ENCODE measurements at regions not wholly inside any gene's neighbourhood (a gene's known extent, or its start where the extent isn't known, plus 50 kb on each side); places are given as distances from the start of the nearest gene placed in this dataset.

GRCh38 chr6:3509336-3509735 lies 52.5 kb upstream of the SLC22A23 start:
- TF ChIP-seq SUZ12 (IDR thresholded peaks at IDR 0.05), result no peak
- no peak for TF ChIP-seq FOXA1 (IDR thresholded peaks at IDR 0.05)
- TF ChIP-seq NFRKB (IDR thresholded peaks at IDR 0.05), result no peak
- TF ChIP-seq TARDBP (IDR thresholded peaks at IDR 0.05), result no peak
- no peak for TF ChIP-seq ZNF384 (IDR thresholded peaks at IDR 0.05)
- no peak for TF ChIP-seq LEF1 (IDR thresholded peaks at IDR 0.05; ENCODE audit: borderline replicate concordance)
- TF ChIP-seq FOXK2 (IDR thresholded peaks at IDR 0.05), result no peak
- TF ChIP-seq HDGF (IDR thresholded peaks at IDR 0.05; ENCODE audit: borderline replicate concordance), result no peak
- TF ChIP-seq ARNT (IDR thresholded peaks at IDR 0.05), result no peak
- no peak for TF ChIP-seq BHLHE40 (IDR thresholded peaks at IDR 0.05; ENCODE audit: borderline replicate concordance)
- no peak for TF ChIP-seq SP1 (IDR thresholded peaks at IDR 0.05)
- TF ChIP-seq FOXM1 (IDR thresholded peaks at IDR 0.05; ENCODE audit: borderline replicate concordance), result no peak
- no peak for TF ChIP-seq ELF4 (IDR thresholded peaks at IDR 0.05)
- TF ChIP-seq CTBP1 (IDR thresholded peaks at IDR 0.05; ENCODE audit: borderline replicate concordance), result no peak
- no peak for TF ChIP-seq L3MBTL2 (conservative IDR thresholded peaks at IDR 0.05)
- TF ChIP-seq PKNOX1 (IDR thresholded peaks at IDR 0.05), result no peak
- DNase-seq (ENCODE audit: extremely low spot score), result no peak
- POLR2A ChIA-PET, result no interaction called here
- CTCF ChIA-PET, result no interaction called here

GRCh38 chr6:3506751-3507383 lies 50.0 kb upstream of the SLC22A23 start:
- CTCF ChIA-PET, result no interaction called here
- POLR2A ChIA-PET, result no interaction called here
- no peak for TF ChIP-seq LEF1 (IDR thresholded peaks at IDR 0.05; ENCODE audit: borderline replicate concordance)
- no peak for TF ChIP-seq FOXK2 (IDR thresholded peaks at IDR 0.05)
- TF ChIP-seq SUZ12 (IDR thresholded peaks at IDR 0.05), result no peak
- TF ChIP-seq BHLHE40 (IDR thresholded peaks at IDR 0.05; ENCODE audit: borderline replicate concordance), result no peak
- no peak for TF ChIP-seq CTBP1 (IDR thresholded peaks at IDR 0.05; ENCODE audit: borderline replicate concordance)
- TF ChIP-seq FOXA1 (IDR thresholded peaks at IDR 0.05), result no peak
- DNase-seq (ENCODE audit: extremely low spot score), result no peak
